Type B pancreatic cell (in vitro differentiated cells): ENCODE measurements at regions not wholly inside any gene's neighbourhood (a gene's known extent, or its start where the extent isn't known, plus 50 kb on each side); places are given as distances from the start of the nearest gene placed in this dataset.

Experiments used
- DNase-seq: peaks from one replicate; pipeline ENCODE4 v3.0.0; 2021; ENCODE audit warnings: mixed read lengths; ENCODE audit not compliant: unreplicated experiment; ENCODE audit errors: extremely low spot score
- H3K27ac Mint-ChIP-seq: 2 replicates; pipeline ENCODE4 v1.8.0; 2021; ENCODE audit warnings: mild to moderate bottlenecking, mixed read lengths
- H3K27me3 Mint-ChIP-seq: 2 replicates; pipeline ENCODE4 v1.8.0; 2021; ENCODE audit warnings: mixed read lengths
- H3K36me3 Mint-ChIP-seq: 2 replicates; pipeline ENCODE4 v1.8.0; 2021; ENCODE audit warnings: mixed read lengths
- H3K4me1 Mint-ChIP-seq: one replicate; pipeline ENCODE4 v1.8.0; 2021; ENCODE audit warnings: mixed read lengths; ENCODE audit not compliant: unreplicated experiment
- H3K4me3 Mint-ChIP-seq: 2 replicates; pipeline ENCODE4 v1.8.0; 2021; ENCODE audit warnings: mild to moderate bottlenecking, mixed read lengths
- H3K9me3 Mint-ChIP-seq: 2 replicates; pipeline ENCODE4 v1.8.0; 2021; ENCODE audit warnings: mixed read lengths
- CTCF ChIP-seq: fragments of 200-600 bp; sonication (generic); conservative IDR thresholded peaks from 2 replicates; pipeline ENCODE4 v1.5.0; 2021; ENCODE audit warnings: antibody characterized with exemption, mild to moderate bottlenecking

DNA sequence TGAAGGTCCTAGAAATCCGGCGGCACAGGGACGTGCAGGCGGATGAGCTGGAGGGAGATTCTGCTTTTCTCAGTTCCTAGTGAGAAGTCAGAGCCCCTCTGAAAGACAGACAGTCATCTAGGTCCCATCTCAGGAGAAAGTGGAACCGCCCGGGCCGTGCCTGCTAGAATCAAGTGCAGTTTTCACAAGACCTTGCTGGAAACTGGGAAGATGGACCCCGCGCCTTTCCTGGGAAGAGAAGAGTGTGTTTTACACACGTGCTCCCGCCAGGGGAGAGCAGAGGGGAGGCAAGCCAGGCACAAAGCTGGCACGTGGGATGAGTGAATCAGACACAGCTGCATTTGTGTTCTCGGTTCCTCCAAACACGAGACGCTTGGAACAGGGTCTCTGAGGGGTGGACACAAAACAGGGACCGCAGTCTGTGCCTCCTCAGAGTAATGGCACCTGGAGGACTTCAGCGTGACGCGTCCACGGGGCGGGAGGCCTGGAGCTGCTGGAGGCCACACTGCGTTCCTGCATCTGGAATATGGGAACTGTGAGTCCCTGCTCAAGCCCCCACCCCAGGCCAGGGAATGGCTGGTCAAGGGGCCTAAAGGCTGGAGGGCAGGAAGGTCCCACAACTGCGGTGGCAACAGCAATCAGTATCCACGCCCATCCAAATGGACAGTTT is 218.3 kb downstream of the BRD1 start:
- H3K4me1 Mint-ChIP-seq = no peaks in the 10 kb centered on the region
- peaks cover 7% of the 10 kb centered on the region for H3K27me3 Mint-ChIP-seq
- DNase-seq = no peak
- no peak overlapping the region for H3K4me3 Mint-ChIP-seq
- H3K9me3 Mint-ChIP-seq = peaks cover 7% of the 10 kb centered on the region
- no peaks in the 10 kb centered on the region for H3K36me3 Mint-ChIP-seq
- no peak overlapping the region for H3K27ac Mint-ChIP-seq
- no peak for TF ChIP-seq CTCF

DNA sequence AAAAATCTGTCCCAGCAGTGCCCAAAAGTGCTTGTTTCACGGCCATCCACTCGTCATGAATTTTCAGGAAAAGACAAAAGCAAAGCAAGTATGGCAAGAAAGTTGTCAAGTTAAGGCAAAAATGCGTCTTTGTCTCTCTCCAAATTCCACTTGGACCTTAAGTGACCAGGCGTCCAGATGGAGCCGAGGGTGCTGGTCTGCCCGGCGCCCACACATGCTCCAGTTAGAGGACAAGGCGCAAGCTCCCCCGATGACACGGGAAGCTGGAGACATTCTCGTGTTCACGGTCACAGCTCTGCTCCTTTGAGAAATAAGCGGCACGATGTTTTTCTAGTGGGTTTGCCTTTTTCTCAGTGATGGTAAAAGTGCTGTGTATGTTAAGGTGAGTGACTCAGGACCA is 219.0 kb downstream of the BRD1 start:
- Mint-ChIP-seq H3K9me3 (peaks cover 7% of the 10 kb centered on the region), H3K36me3 (no peaks in the 10 kb centered on the region), H3K4me3 (no peak overlapping the region), H3K27ac (no peak overlapping the region), H3K27me3 (peaks cover 4% of the 10 kb centered on the region), H3K4me1 (no peaks in the 10 kb centered on the region)
- TF ChIP-seq CTCF = no peak
- no peak for DNase-seq

DNA sequence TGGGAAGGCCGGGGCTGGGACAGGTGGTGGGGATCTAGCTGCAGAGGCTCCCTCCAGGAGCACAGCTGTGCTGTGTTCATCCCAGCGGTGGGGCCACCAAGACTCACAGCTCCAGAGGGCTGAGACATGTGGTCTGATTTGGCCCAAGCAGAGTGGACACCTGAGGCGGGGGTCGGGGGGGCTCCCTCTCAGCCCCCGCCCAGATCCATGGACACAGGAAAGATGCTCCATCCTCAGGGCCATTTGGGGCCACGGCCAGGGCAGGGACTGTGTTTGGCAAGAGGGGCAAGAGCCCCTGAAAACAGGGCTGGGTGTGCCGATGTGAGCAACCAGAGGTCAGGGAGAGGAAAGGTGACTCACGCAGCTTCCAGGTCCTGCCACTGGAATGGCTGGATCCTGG is 219.4 kb downstream of the BRD1 start:
- peaks cover 4% of the 10 kb centered on the region for H3K9me3 Mint-ChIP-seq

DNA sequence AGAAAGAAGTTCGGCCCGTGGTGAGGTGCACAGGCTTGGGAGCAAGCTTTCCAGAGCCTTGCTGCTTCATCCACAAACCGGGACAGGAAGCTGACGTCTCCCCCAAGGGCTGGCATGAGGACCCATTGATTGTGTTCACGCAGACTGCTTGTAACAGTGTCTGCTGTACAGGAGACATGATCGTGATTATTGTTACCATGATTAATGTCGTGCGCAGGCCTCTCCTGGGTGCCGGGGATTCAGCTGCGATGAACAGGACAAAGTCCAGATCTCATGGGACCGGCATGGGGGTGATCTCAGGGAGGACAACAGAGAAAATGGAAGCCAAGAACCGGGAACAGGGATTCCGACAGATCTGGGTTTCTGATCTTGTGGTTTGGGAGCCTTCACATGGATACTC is 219.9 kb downstream of the BRD1 start:
- Mint-ChIP-seq H3K27ac (no peak overlapping the region), H3K36me3 (no peaks in the 10 kb centered on the region), H3K27me3 (peaks cover 3% of the 10 kb centered on the region), H3K4me3 (no peak overlapping the region), H3K4me1 (no peaks in the 10 kb centered on the region), H3K9me3 (peaks cover under 1% of the 10 kb centered on the region)
- no peak for TF ChIP-seq CTCF
- no peak for DNase-seq

More for the DNA sequence above, 219.4 kb downstream of the BRD1 start:
- DNase-seq = no peak
- TF ChIP-seq CTCF = no peak
- no peaks in the 10 kb centered on the region for H3K4me1 Mint-ChIP-seq
- no peaks in the 10 kb centered on the region for H3K36me3 Mint-ChIP-seq
- H3K4me3 Mint-ChIP-seq = no peak overlapping the region
- no peak overlapping the region for H3K27ac Mint-ChIP-seq
- peaks cover 4% of the 10 kb centered on the region for H3K27me3 Mint-ChIP-seq

- TF ChIP-seq CTCF = no peak
- H3K27me3 Mint-ChIP-seq = no peaks in the 10 kb centered on the region
- H3K36me3 Mint-ChIP-seq = no peaks in the 10 kb centered on the region
- H3K4me3 Mint-ChIP-seq = no peak overlapping the region
- no peak for DNase-seq
- H3K4me1 Mint-ChIP-seq = no peaks in the 10 kb centered on the region
- no peak overlapping the region for H3K27ac Mint-ChIP-seq
- H3K9me3 Mint-ChIP-seq = no peaks in the 10 kb centered on the region
Observed at GRCh38 chr22:49606562-49607290, 220.9 kb downstream of the BRD1 start.
